ENCODE measurements at regions not wholly inside any gene's neighbourhood (a gene's known extent, or its start where the extent isn't known, plus 50 kb on each side); places are given as distances from the start of the nearest gene placed in this dataset.

DNA sequence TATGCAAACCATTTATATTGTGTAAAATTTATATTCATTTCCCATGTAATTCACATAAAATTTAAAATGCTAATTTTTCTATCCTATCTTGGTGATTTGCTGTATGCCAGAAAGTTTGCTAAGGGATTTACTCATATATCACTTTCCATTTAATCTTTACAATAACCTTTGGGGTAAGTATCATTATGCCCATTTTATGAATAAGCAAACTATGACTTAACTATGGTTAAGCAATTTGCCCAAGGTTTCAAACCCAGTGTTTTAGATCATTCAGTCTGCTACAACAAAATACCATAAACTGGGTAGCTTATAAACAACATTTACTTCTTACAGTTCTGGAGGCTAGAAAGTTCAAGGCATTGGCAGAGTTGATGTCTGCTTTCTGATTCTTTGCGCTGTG, 246.4 kb upstream of the TMEM161B start:
- no peak for TF ChIP-seq CTCF (conservative IDR thresholded peaks at IDR 0.05 in 1 of 2, IDR thresholded peaks at IDR 0.05 in 1 of 2; ENCODE audit: low read depth in 1 of 2, low read length in 2 of 2)
- TF ChIP-seq EZH2 (IDR thresholded peaks at IDR 0.05; ENCODE audit: low read length, missing control alignments), result no peak

All from fibroblast of lung (primary cell).